H1 (cell line): ENCODE measurements at regions not wholly inside any gene's neighbourhood (a gene's known extent, or its start where the extent isn't known, plus 50 kb on each side); places are given as distances from the start of the nearest gene placed in this dataset.

Experiments used
- CBX8 ChIP-seq: fragments of 300-800, 300-1000 bp; sonication (generic); IDR thresholded peaks from 2 replicates; pipeline ENCODE4 v1.7.1; 2016; ENCODE audit warnings: low read depth, low read length, borderline replicate concordance
- CHD2 ChIP-seq: IDR thresholded peaks from 2 replicates; pipeline ENCODE4 v1.6.1; 2012; ENCODE audit warnings: low read length, improper control_type of control experiment
- CTCF ChIP-seq, 3 experiments: IDR thresholded peaks; 1 replicate in 2 of 3; 2 replicates in 1 of 3; pipeline versions ENCODE4 v1.5.1 to v1.6.1; 2011; ENCODE audit warnings: low read length in 3 of 3, mild to moderate bottlenecking in 3 of 3, inconsistent platforms in 2 of 3, low read depth in 1 of 3, moderate library complexity in 1 of 3; ENCODE audit not compliant: insufficient read depth in 1 of 3; ENCODE audit errors: control extremely low read depth in 1 of 3
- EP300 ChIP-seq, 2 experiments: IDR thresholded peaks; 1 replicate in 1 of 2; 2 replicates in 1 of 2; pipeline ENCODE4 v1.6.1; 2011 to 2012; ENCODE audit warnings: low read depth in 2 of 2, low read length in 2 of 2, mild to moderate bottlenecking in 2 of 2, borderline replicate concordance in 1 of 2, inconsistent platforms in 1 of 2, moderate library complexity in 1 of 2
- HDAC2 ChIP-seq, 2 experiments: fragments of 300-600 bp in 1 of 2; sonication (generic) in 1 of 2; IDR thresholded peaks; 2 replicates each; pipeline ENCODE4 v1.6.1; 2011 to 2012; ENCODE audit warnings: low read depth in 2 of 2, low read length in 2 of 2, mild to moderate bottlenecking in 2 of 2, moderate library complexity in 2 of 2, borderline replicate concordance in 1 of 2, inconsistent platforms in 1 of 2
- JUND ChIP-seq: IDR thresholded peaks from 2 replicates; pipeline ENCODE4 v1.6.1; 2011; ENCODE audit warnings: mild to moderate bottlenecking, improper control_type of control experiment, low read length
- MAX ChIP-seq: IDR thresholded peaks from 2 replicates; pipeline ENCODE4 v1.6.1; 2012; ENCODE audit warnings: inconsistent platforms
- SUZ12 ChIP-seq: fragments of 200-600 bp; sonication (generic); IDR thresholded peaks from 2 replicates; pipeline ENCODE4 v1.6.1; 2012; ENCODE audit warnings: mild to moderate bottlenecking, inconsistent platforms, low read length, moderate library complexity, mixed read lengths
- TAF1 ChIP-seq: IDR thresholded peaks from 2 replicates; pipeline ENCODE4 v1.6.1; 2011; ENCODE audit warnings: mild to moderate bottlenecking, low read depth, low read length
- ZNF274 ChIP-seq: IDR thresholded peaks from 2 replicates; pipeline ENCODE4 v1.7.0; 2012; ENCODE audit warnings: low read length, borderline replicate concordance; ENCODE audit errors: extremely low read depth

GRCh38 chr15:81893182-81893835, 152.5 kb downstream of the MEX3B start:
- no peak for TF ChIP-seq JUND
- TF ChIP-seq CHD2 = no peak
- TF ChIP-seq HDAC2 (IDR thresholded peaks at IDR 0.05; ENCODE audit: borderline replicate concordance in 1 of 2, low read depth in 2 of 2, low read length in 2 of 2) = no peak
- TF ChIP-seq SUZ12 = no peak
- TF ChIP-seq EP300 (IDR thresholded peaks at IDR 0.05; ENCODE audit: borderline replicate concordance in 1 of 2, low read depth in 2 of 2, low read length in 2 of 2) = no peak
- no peak for TF ChIP-seq CBX8
- no peak for TF ChIP-seq TAF1
- TF ChIP-seq CTCF (IDR thresholded peaks at IDR 0.05; ENCODE audit: control extremely low read depth in 1 of 3, insufficient read depth in 1 of 3, low read depth in 1 of 3, low read length in 3 of 3) = no peak
- TF ChIP-seq MAX = no peak
- TF ChIP-seq ZNF274 = no peak
